ENCODE measurements at regions not wholly inside any gene's neighbourhood (a gene's known extent, or its start where the extent isn't known, plus 50 kb on each side); places are given as distances from the start of the nearest gene placed in this dataset.

DNA sequence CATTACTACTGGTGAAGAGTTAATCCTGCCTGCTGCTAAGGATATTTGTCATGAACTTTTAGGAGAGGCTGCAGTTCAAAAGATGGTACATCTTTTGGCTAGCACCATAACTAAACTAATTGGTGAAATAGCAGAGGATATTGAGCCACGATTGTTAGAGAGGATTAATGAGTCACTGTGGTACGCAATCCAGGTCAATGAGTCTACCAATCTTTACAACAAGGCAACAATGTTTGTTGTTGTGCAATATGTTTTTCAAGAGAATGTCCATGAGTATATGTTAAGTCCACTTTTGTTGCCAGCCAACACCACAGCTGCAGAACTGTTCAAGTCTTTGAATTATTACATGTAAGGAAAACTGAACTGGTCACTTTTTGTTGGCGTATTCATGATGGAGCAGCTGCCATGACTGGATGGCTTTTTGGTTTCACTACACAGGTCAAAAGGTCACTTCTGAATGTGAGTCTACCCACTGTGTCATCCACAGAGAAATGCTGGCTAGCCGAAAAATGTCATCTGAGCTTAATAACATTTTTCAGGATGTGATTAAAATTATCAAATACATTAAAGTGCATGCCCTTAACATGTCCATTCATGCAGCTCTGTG is 402.6 kb upstream of the KIF2B start:
- TF ChIP-seq CTCF (conservative IDR thresholded peaks at IDR 0.05): no peak
- TF ChIP-seq EZH2 (IDR thresholded peaks at IDR 0.05; ENCODE audit: low read depth): no peak
